DND-41 (cell line): ENCODE measurements at regions not wholly inside any gene's neighbourhood (a gene's known extent, or its start where the extent isn't known, plus 50 kb on each side); places are given as distances from the start of the nearest gene placed in this dataset.

Experiments
- ATAC-seq: fragments of 200-7000 bp; cut with Tn5 transposase; 3 replicates; pipeline ENCODE4 v1.9.1; 2021; ENCODE audit warnings: low read depth; ENCODE audit not compliant: insufficient read depth
- DNase-seq: peaks from one replicate; pipeline ENCODE4 v3.0.0-alpha.2; 2020
- H2AFZ ChIP-seq: 2 replicates; pipeline ENCODE4 v1.6.0; 2012; ENCODE audit warnings: low read depth, low read length
- H3K27ac ChIP-seq: 2 replicates; pipeline ENCODE4 v1.5.1; 2012; ENCODE audit warnings: low read length, inconsistent platforms
- H3K27me3 ChIP-seq: fragments of 200-600 bp; sonication (generic); 2 replicates; pipeline ENCODE4 v1.6.0; 2012; ENCODE audit warnings: low read length, mild to moderate bottlenecking, inconsistent platforms; ENCODE audit not compliant: insufficient read depth, poor library complexity
- H3K36me3 ChIP-seq: 2 replicates; pipeline ENCODE4 v1.5.1; 2012; ENCODE audit warnings: low read length, inconsistent platforms; ENCODE audit not compliant: insufficient read depth
- H3K4me1 ChIP-seq: 2 replicates; pipeline ENCODE4 v1.5.1; 2012; ENCODE audit warnings: mild to moderate bottlenecking, low read length; ENCODE audit not compliant: insufficient read depth
- H3K4me2 ChIP-seq: 2 replicates; pipeline ENCODE4 v1.6.0; 2012; ENCODE audit warnings: mild to moderate bottlenecking, moderate library complexity, low read length, inconsistent platforms; ENCODE audit not compliant: insufficient read depth
- H3K4me3 ChIP-seq, 2 experiments: fragments of 200-600 bp in 1 of 2; shearing (Covaris generic) in 1 of 2; 2 replicates each; pipeline ENCODE4 v1.5.1; 2012 to 2016; ENCODE audit warnings: inconsistent platforms in 2 of 2, low read length in 2 of 2, mild to moderate bottlenecking in 2 of 2, low read depth in 1 of 2, moderate library complexity in 1 of 2
- H3K79me2 ChIP-seq: 2 replicates; pipeline ENCODE4 v1.6.0; 2012; ENCODE audit warnings: low read length, inconsistent platforms; ENCODE audit not compliant: insufficient read depth
- H3K9ac ChIP-seq: 2 replicates; pipeline ENCODE4 v1.6.0; 2012; ENCODE audit warnings: low read depth, mild to moderate bottlenecking, inconsistent platforms, low read length, moderate library complexity
- H3K9me3 ChIP-seq: 2 replicates; pipeline ENCODE4 v1.5.1; 2012; ENCODE audit warnings: low read length, moderate library complexity, mild to moderate bottlenecking, inconsistent platforms; ENCODE audit not compliant: insufficient read depth, severe bottlenecking
- H4K20me1 ChIP-seq: 2 replicates; pipeline ENCODE4 v1.6.0; 2012; ENCODE audit warnings: low read length; ENCODE audit not compliant: insufficient read depth
- CTCF ChIP-seq: IDR thresholded peaks from 2 replicates; pipeline ENCODE4 v1.5.1; 2012; ENCODE audit warnings: borderline replicate concordance, low read length, moderate library complexity, mild to moderate bottlenecking; ENCODE audit not compliant: poor library complexity, severe bottlenecking; ENCODE audit errors: extremely low read depth
- EZH2 ChIP-seq: IDR thresholded peaks from 3 replicates; pipeline ENCODE4 v1.6.1; 2012; ENCODE audit warnings: borderline replicate concordance, low read depth, mild to moderate bottlenecking, moderate library complexity, low read length, inconsistent platforms; ENCODE audit not compliant: severe bottlenecking

GRCh38 chr13:64782466-64782865 lies 2447.7 kb downstream of the PCDH9 start:
- DNase-seq (no peak), ATAC-seq (no peak)
- Histone ChIP-seq H3K4me2 (no peak overlapping the region), H3K4me3 (no peak overlapping the region), H3K9me3 (no peaks in the 10 kb centered on the region), H3K4me1 (no peaks in the 10 kb centered on the region), H3K9ac (no peak overlapping the region), H3K36me3 (no peaks in the 10 kb centered on the region), H3K27me3 (no peaks in the 10 kb centered on the region), H3K27ac (no peak overlapping the region), H2AFZ (no peak overlapping the region), H4K20me1 (no peaks in the 10 kb centered on the region), H3K79me2 (no peaks in the 10 kb centered on the region)
- no peak for TF ChIP-seq CTCF
- TF ChIP-seq EZH2 = no peak

DNA sequence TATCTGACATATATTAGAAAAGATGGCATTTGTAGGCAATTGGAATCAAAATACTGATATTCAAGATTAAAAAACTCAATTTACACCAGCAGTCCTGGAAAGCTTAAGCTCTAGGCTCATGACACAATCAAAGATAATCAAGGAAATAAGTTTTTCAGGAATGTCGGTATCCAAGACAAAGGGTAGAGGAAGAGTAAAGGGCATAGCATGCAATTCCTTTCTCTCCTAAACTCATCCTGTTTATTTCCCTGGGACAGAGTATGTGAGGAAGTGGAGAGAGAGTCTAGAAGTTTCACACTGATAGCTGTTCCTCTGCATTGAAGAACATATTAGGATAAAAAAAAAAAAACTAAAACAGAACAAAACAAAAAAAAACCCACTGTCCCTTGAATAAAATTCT lies 2452.1 kb downstream of the PCDH9 start:
- TF ChIP-seq EZH2 = no peak
- no peak for TF ChIP-seq CTCF
- Histone ChIP-seq H3K36me3 (no peaks in the 10 kb centered on the region), H3K4me3 (no peak overlapping the region), H3K79me2 (no peaks in the 10 kb centered on the region), H3K27ac (no peak overlapping the region), H3K27me3 (no peaks in the 10 kb centered on the region), H3K9ac (no peak overlapping the region), H2AFZ (no peak overlapping the region), H3K9me3 (no peaks in the 10 kb centered on the region), H4K20me1 (no peaks in the 10 kb centered on the region), H3K4me2 (no peak overlapping the region), H3K4me1 (no peaks in the 10 kb centered on the region)
- ATAC-seq (no peak), DNase-seq (no peak)

DNA sequence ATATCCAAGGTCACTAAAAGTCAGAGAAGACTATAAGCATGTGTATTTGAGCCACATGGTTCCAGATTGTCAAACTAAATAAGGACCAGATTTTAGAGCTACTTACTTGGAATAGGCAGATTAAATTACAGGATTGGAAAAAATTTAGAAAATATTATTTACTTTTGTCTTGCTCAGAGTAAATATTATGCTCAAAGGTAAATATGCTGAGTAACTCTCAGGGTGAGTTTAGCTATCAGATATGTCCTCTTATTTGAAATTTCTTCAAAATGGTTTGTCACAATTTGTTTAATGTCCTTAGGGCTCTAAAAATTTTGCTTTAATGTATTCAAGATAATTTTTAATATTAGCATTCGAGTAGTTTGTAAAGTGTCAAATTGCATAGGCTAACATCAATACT lies 2455.2 kb downstream of the PCDH9 start:
- no peak for DNase-seq
- no peak overlapping the region for H3K9ac ChIP-seq

More for the DNA sequence above, 2455.2 kb downstream of the PCDH9 start:
- Histone ChIP-seq H3K36me3 (no peaks in the 10 kb centered on the region), H3K4me1 (no peaks in the 10 kb centered on the region), H3K27ac (no peak overlapping the region), H2AFZ (no peak overlapping the region), H4K20me1 (no peaks in the 10 kb centered on the region), H3K9me3 (no peaks in the 10 kb centered on the region), H3K27me3 (no peaks in the 10 kb centered on the region), H3K4me3 (no peak overlapping the region), H3K4me2 (no peak overlapping the region), H3K79me2 (no peaks in the 10 kb centered on the region)
- ATAC-seq = no peak
- TF ChIP-seq CTCF (no peak), EZH2 (no peak)
